OCI-LY1 (cell line): ENCODE measurements at regions not wholly inside any gene's neighbourhood (a gene's known extent, or its start where the extent isn't known, plus 50 kb on each side); places are given as distances from the start of the nearest gene placed in this dataset.

Source experiments
- EZH2 ChIP-seq: fragments of 200-600 bp; sonication (generic), shearing (Covaris generic); IDR thresholded peaks from 2 replicates; pipeline ENCODE4 v1.8.0; 2017; ENCODE audit warnings: borderline replicate concordance, mixed run types, mild to moderate bottlenecking, antibody characterized with exemption, low read length, moderate library complexity, mixed read lengths
- TF ChIP-seq, protein P1 (sequence below): fragments of 200-600 bp; sonication (generic), shearing (Covaris generic); IDR thresholded peaks from 2 replicates; pipeline ENCODE4 v1.5.1; 2017; ENCODE audit warnings: mild to moderate bottlenecking, antibody characterized with exemption, low read length, moderate library complexity, mixed read lengths

DNA sequence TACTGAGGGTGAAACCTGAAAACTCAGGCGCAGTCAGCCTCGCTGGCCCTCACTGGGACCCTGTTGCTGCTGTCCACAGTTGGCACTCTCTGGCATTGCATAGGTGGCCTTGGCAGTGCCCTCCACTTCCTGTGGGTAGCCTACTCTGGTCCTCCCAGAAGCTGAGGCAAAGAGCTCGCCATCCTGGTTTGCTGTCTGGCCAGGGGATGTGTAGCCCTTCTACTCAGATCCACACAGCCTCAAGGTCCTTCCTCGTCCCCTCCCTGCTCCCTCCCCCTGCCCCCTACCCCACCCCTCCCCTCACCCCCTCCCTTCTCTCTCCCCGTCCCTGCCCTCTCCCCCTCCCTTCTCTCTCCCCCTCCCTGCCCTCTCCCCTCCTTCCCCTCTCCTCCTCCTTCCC lies 176.0 kb downstream of the OLFM1 start:
- TF ChIP-seq, protein P1, sequence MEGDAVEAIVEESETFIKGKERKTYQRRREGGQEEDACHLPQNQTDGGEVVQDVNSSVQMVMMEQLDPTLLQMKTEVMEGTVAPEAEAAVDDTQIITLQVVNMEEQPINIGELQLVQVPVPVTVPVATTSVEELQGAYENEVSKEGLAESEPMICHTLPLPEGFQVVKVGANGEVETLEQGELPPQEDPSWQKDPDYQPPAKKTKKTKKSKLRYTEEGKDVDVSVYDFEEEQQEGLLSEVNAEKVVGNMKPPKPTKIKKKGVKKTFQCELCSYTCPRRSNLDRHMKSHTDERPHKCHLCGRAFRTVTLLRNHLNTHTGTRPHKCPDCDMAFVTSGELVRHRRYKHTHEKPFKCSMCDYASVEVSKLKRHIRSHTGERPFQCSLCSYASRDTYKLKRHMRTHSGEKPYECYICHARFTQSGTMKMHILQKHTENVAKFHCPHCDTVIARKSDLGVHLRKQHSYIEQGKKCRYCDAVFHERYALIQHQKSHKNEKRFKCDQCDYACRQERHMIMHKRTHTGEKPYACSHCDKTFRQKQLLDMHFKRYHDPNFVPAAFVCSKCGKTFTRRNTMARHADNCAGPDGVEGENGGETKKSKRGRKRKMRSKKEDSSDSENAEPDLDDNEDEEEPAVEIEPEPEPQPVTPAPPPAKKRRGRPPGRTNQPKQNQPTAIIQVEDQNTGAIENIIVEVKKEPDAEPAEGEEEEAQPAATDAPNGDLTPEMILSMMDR: no peak
- TF ChIP-seq EZH2: no peak
